IMR-90 (cell line): ENCODE measurements at regions not wholly inside any gene's neighbourhood (a gene's known extent, or its start where the extent isn't known, plus 50 kb on each side); places are given as distances from the start of the nearest gene placed in this dataset.

Experiments
- ATAC-seq: fragments of 200-7000 bp; cut with Tn5 transposase; 2 replicates; pipeline ENCODE4 v1.9.1; 2020; ENCODE audit warnings: low read depth, mild to moderate bottlenecking, moderate library complexity
- BruUV-seq: library from RNA; stranded (reverse); fragments of 400-500 nt; replicated peaks from 2 replicates; lab custom pipeline; 2021; lab: Mats Ljungman, UMichigan
- CTCF ChIA-PET: fragments of 300-600 bp; formaldehyde crosslinking; extraction: SDS; loops from one replicate; lab custom pipeline; 2021; ENCODE audit warnings: antibody characterized with exemption; lab: Yijun Ruan, JAX
- POLR2A ChIA-PET: fragments of 300-600 bp; sonication (Branson Sonifier 250); formaldehyde crosslinking; loops from one replicate; lab custom pipeline; 2022; ENCODE audit warnings: antibody characterized with exemption; ENCODE audit not compliant: unreplicated experiment; lab: Charles Lee
- DNase-seq: peaks from one replicate; pipeline ENCODE4 v3.0.0; 2013
- H2AFZ ChIP-seq: replicated peaks from 2 replicates; pipeline ENCODE3; 2013; ENCODE audit warnings: low read length, mild to moderate bottlenecking; ENCODE audit not compliant: poor library complexity
- H2AK5ac ChIP-seq: 2 replicates; pipeline ENCODE4 v1.6.1; 2013; ENCODE audit warnings: low read depth, low read length, inconsistent platforms
- H2AK9ac ChIP-seq: replicated peaks from 2 replicates; pipeline ENCODE3; 2013; ENCODE audit warnings: mild to moderate bottlenecking, low read depth, low read length, moderate library complexity; ENCODE audit not compliant: poor library complexity
- H2BK120ac ChIP-seq: 2 replicates; pipeline ENCODE4 v1.6.1; 2013; ENCODE audit warnings: low read depth, low read length, inconsistent platforms
- H2BK15ac ChIP-seq: 3 replicates; pipeline ENCODE4 v1.6.1; 2013; ENCODE audit warnings: low read depth, low read length, inconsistent platforms
- H2BK20ac ChIP-seq: 2 replicates; pipeline ENCODE4 v1.6.1; 2013; ENCODE audit warnings: low read depth, mild to moderate bottlenecking, inconsistent platforms, low read length, moderate library complexity
- H2BK5ac ChIP-seq: 2 replicates; pipeline ENCODE4 v1.6.1; 2013; ENCODE audit warnings: mild to moderate bottlenecking, low read depth, low read length, inconsistent platforms; ENCODE audit not compliant: poor library complexity, severe bottlenecking
- H3K14ac ChIP-seq: replicated peaks from 2 replicates; pipeline ENCODE4 v1.6.1; 2013; ENCODE audit warnings: low read depth, low read length, inconsistent platforms
- H3K18ac ChIP-seq: 2 replicates; pipeline ENCODE4 v1.6.1; 2013; ENCODE audit warnings: low read depth, low read length, control low read depth
- H3K23ac ChIP-seq: 2 replicates; pipeline ENCODE4 v1.6.1; 2013; ENCODE audit warnings: low read depth, low read length, inconsistent platforms
- H3K27ac ChIP-seq: 2 replicates; pipeline ENCODE4 v1.5.1; 2013; ENCODE audit warnings: mild to moderate bottlenecking, control low read depth, low read length; ENCODE audit not compliant: insufficient read depth
- H3K27me3 ChIP-seq: 2 replicates; pipeline ENCODE4 v1.6.1; 2013; ENCODE audit warnings: low read length; ENCODE audit not compliant: control insufficient read depth, insufficient read depth
- H3K36me3 ChIP-seq: 2 replicates; pipeline ENCODE4 v1.6.1; 2013; ENCODE audit warnings: low read length, mixed read lengths; ENCODE audit not compliant: control insufficient read depth, insufficient read depth
- H3K4ac ChIP-seq: 2 replicates; pipeline ENCODE4 v1.6.1; 2013; ENCODE audit warnings: low read depth, low read length, inconsistent platforms
- H3K4me1 ChIP-seq: 2 replicates; pipeline ENCODE4 v1.6.1; 2013; ENCODE audit warnings: low read length, mixed read lengths; ENCODE audit not compliant: control insufficient read depth, insufficient read depth
- H3K4me2 ChIP-seq: 2 replicates; pipeline ENCODE4 v1.6.1; 2013; ENCODE audit warnings: low read depth, mild to moderate bottlenecking, control low read depth, low read length, moderate library complexity
- H3K4me3 ChIP-seq: 2 replicates; pipeline ENCODE4 v1.5.1; 2013; ENCODE audit warnings: low read depth, mild to moderate bottlenecking, control low read depth, low read length, moderate library complexity; ENCODE audit not compliant: insufficient read depth
- H3K56ac ChIP-seq: 2 replicates; pipeline ENCODE4 v1.6.1; 2013; ENCODE audit warnings: low read length, inconsistent platforms; ENCODE audit not compliant: insufficient read depth; ENCODE audit errors: extremely low read depth
- H3K79me1 ChIP-seq, 2 experiments: 2 replicates each; pipeline ENCODE4 v1.6.1; 2013; ENCODE audit warnings: low read length in 2 of 2, inconsistent platforms in 1 of 2, low read depth in 1 of 2
- H3K9ac ChIP-seq: 2 replicates; pipeline ENCODE4 v1.6.1; 2013; ENCODE audit warnings: low read depth, low read length, control low read depth
- H3K9me1 ChIP-seq: 2 replicates; pipeline ENCODE4 v1.6.1; 2013; ENCODE audit warnings: low read length, inconsistent platforms; ENCODE audit not compliant: insufficient read depth
- H3K9me3 ChIP-seq: 2 replicates; pipeline ENCODE4 v1.6.1; 2013; ENCODE audit warnings: low read length; ENCODE audit not compliant: control insufficient read depth, insufficient read depth
- H4K20me1 ChIP-seq: 2 replicates; pipeline ENCODE4 v1.6.1; 2013; ENCODE audit warnings: low read length, inconsistent platforms; ENCODE audit not compliant: insufficient read depth
- H4K5ac ChIP-seq: 2 replicates; pipeline ENCODE4 v1.6.1; 2013; ENCODE audit warnings: mild to moderate bottlenecking, low read depth, low read length, control low read depth
- H4K8ac ChIP-seq, 2 experiments: 2 replicates each; pipeline ENCODE4 v1.6.1; 2013; ENCODE audit warnings: low read depth in 2 of 2, low read length in 2 of 2, control low read depth in 1 of 2, inconsistent platforms in 1 of 2
- H4K91ac ChIP-seq: 2 replicates; pipeline ENCODE4 v1.6.1; 2013; ENCODE audit warnings: low read depth, low read length, inconsistent platforms; ENCODE audit not compliant: insufficient read depth
- BHLHE40 ChIP-seq: fragments of 150-350 bp; IDR thresholded peaks from 2 replicates; pipeline ENCODE4 v1.6.1; 2016; ENCODE audit warnings: mild to moderate bottlenecking, low read depth, low read length
- CHD1 ChIP-seq: IDR thresholded peaks from 2 replicates; pipeline ENCODE4 v1.6.1; 2012; ENCODE audit warnings: low read depth, low read length, improper control_type of control experiment
- FOS ChIP-seq: fragments of 150-350 bp; IDR thresholded peaks from 2 replicates; pipeline ENCODE4 v1.6.1; 2016; ENCODE audit warnings: low read depth, low read length
- MAFK ChIP-seq: IDR thresholded peaks from 2 replicates; pipeline ENCODE4 v1.6.1; 2012; ENCODE audit warnings: low read depth, low read length, improper control_type of control experiment
- MAZ ChIP-seq: IDR thresholded peaks from 2 replicates; pipeline ENCODE4 v1.6.1; 2012; ENCODE audit warnings: low read depth, mild to moderate bottlenecking, low read length, improper control_type of control experiment, moderate library complexity, borderline replicate concordance
- MXI1 ChIP-seq: IDR thresholded peaks from 2 replicates; pipeline ENCODE4 v1.6.1; 2012; ENCODE audit warnings: low read depth, mild to moderate bottlenecking, low read length, moderate library complexity, borderline replicate concordance
- NFE2L2 ChIP-seq: fragments of 150-350 bp; IDR thresholded peaks from 2 replicates; pipeline ENCODE4 v1.6.1; 2016; ENCODE audit warnings: low read depth, mild to moderate bottlenecking, low read length
- RAD21 ChIP-seq: IDR thresholded peaks from 2 replicates; pipeline ENCODE4 v1.6.1; 2012; ENCODE audit warnings: low read length, improper control_type of control experiment
- RFX5 ChIP-seq: IDR thresholded peaks from 2 replicates; pipeline ENCODE4 v1.8.0; 2012; ENCODE audit warnings: low read depth, mild to moderate bottlenecking, low read length, moderate library complexity
- SMC3 ChIP-seq: fragments of 150-350 bp; IDR thresholded peaks from 2 replicates; pipeline ENCODE4 v1.6.1; 2016; ENCODE audit warnings: low read depth, mild to moderate bottlenecking, antibody characterized with exemption, low read length, moderate library complexity
- WGBS, 2 experiments: methylation state at CpG; one replicate each; pipeline versions ENCODE4 v1.1.5 to v1.1.7; 2013; ENCODE audit warnings: missing lambda C conversion rate in 2 of 2; ENCODE audit not compliant: insufficient read length in 1 of 2; ENCODE audit errors: extremely low coverage in 2 of 2; 5-methylcytosine and 5-hydroxymethylcytosine counted together
- dilution Hi-C: fragments of 300-500 bp; cut with HindIII; formaldehyde crosslinking; loops from one replicate; pipeline ENCODE4 v1.14.3; 2018; ENCODE audit warnings: low sequenced_read_pairs; ENCODE audit not compliant: unreplicated experiment
- in situ Hi-C: fragments of 300-500 bp; cut with MboI; formaldehyde crosslinking; loops from 3 replicates; pipeline ENCODE4 v1.14.3; 2019; ENCODE audit warnings: low sequenced_read_pairs, inconsistent platforms, mixed read lengths
- intact Hi-C: fragments of 100-400 bp; cut with micrococcal nuclease; formaldehyde crosslinking; loops from 2 replicates; pipeline ENCODE4 v1.10.0; 2022
- TF ChIP-seq, protein P1 (sequence below): fragments of 150-350 bp; IDR thresholded peaks from 2 replicates; pipeline ENCODE4 v1.6.1; 2017; ENCODE audit warnings: mild to moderate bottlenecking, antibody characterized with exemption, low read length, low read depth
- TF ChIP-seq, protein P2 (sequence below): conservative IDR thresholded peaks from 2 replicates; pipeline ENCODE4 v1.5.1; 2012; ENCODE audit warnings: mild to moderate bottlenecking, low read depth, low read length, improper control_type of control experiment
- TF ChIP-seq, protein P3 (sequence below): fragments of 150-350 bp; IDR thresholded peaks from 2 replicates; pipeline ENCODE4 v1.6.1; 2016; ENCODE audit warnings: low read depth, mild to moderate bottlenecking, low read length, moderate library complexity, borderline replicate concordance

DNA sequence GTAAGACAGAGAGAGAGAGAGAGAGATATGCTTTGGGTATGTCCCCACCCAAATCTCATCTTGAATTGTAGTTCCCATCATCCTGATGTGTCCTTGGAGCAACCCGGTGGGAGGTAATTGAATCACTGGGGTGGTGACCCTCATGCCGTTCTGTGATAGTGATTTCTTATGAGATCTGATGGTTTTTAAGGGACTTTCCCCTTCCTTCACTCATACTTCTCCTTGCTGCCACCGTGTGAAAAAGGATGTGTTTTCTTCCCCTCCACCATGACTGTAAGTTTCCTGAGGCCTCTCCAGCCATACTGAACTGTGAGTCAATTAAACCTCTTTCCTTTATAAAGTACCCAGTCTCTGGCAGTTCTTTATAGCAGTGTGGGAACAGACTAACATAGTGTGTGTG is 60.3 kb downstream of the EOMES start:
- Histone ChIP-seq H3K9me1 (no peaks in the 10 kb centered on the region), H3K9ac (no peak overlapping the region), H3K14ac (no peak overlapping the region), H3K4me1 (peaks cover 4% of the 10 kb centered on the region), H3K56ac (no peak overlapping the region), H4K20me1 (no peaks in the 10 kb centered on the region), H2BK120ac (no peak overlapping the region; the same call in 1 of the 2 replicates), H3K23ac (no peak overlapping the region), H3K4me3 (no peak overlapping the region), H2BK5ac (no peak overlapping the region), H2BK20ac (no peak overlapping the region), H3K79me1 (no peaks in the 10 kb centered on the region), H4K8ac (no peak overlapping the region), H2BK15ac (no peak overlapping the region), H3K4me2 (no peak overlapping the region), H2AK9ac (no peak overlapping the region), H4K91ac (no peak overlapping the region), H3K27ac (no peak overlapping the region), H3K9me3 (no peaks in the 10 kb centered on the region), H4K5ac (no peak overlapping the region), H3K4ac (no peak overlapping the region), H3K18ac (no peak overlapping the region), H2AK5ac (no peak overlapping the region), H2AFZ (no peak overlapping the region), H3K36me3 (no peaks in the 10 kb centered on the region), H3K27me3 (no peaks in the 10 kb centered on the region)
- intact Hi-C loops, result no loop called here
- DNase-seq, result no peak
- in situ Hi-C loops, result no loop called here
- ChIA-PET POLR2A (no interaction called here), CTCF (no interaction called here)
- WGBS, 2 experiments, result no CpG with 5 or more reads among the region's 3 CpGs
- ATAC-seq, result no peak
- TF ChIP-seq, protein P1, sequence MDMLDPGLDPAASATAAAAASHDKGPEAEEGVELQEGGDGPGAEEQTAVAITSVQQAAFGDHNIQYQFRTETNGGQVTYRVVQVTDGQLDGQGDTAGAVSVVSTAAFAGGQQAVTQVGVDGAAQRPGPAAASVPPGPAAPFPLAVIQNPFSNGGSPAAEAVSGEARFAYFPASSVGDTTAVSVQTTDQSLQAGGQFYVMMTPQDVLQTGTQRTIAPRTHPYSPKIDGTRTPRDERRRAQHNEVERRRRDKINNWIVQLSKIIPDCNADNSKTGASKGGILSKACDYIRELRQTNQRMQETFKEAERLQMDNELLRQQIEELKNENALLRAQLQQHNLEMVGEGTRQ, result no peak
- TF ChIP-seq, protein P2, sequence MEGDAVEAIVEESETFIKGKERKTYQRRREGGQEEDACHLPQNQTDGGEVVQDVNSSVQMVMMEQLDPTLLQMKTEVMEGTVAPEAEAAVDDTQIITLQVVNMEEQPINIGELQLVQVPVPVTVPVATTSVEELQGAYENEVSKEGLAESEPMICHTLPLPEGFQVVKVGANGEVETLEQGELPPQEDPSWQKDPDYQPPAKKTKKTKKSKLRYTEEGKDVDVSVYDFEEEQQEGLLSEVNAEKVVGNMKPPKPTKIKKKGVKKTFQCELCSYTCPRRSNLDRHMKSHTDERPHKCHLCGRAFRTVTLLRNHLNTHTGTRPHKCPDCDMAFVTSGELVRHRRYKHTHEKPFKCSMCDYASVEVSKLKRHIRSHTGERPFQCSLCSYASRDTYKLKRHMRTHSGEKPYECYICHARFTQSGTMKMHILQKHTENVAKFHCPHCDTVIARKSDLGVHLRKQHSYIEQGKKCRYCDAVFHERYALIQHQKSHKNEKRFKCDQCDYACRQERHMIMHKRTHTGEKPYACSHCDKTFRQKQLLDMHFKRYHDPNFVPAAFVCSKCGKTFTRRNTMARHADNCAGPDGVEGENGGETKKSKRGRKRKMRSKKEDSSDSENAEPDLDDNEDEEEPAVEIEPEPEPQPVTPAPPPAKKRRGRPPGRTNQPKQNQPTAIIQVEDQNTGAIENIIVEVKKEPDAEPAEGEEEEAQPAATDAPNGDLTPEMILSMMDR, result no peak
- TF ChIP-seq FOS, result no peak
- no peak for TF ChIP-seq NFE2L2
- TF ChIP-seq, protein P3, sequence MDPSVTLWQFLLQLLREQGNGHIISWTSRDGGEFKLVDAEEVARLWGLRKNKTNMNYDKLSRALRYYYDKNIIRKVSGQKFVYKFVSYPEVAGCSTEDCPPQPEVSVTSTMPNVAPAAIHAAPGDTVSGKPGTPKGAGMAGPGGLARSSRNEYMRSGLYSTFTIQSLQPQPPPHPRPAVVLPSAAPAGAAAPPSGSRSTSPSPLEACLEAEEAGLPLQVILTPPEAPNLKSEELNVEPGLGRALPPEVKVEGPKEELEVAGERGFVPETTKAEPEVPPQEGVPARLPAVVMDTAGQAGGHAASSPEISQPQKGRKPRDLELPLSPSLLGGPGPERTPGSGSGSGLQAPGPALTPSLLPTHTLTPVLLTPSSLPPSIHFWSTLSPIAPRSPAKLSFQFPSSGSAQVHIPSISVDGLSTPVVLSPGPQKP, result no peak
- TF ChIP-seq SMC3, result no peak
- no peak for TF ChIP-seq RFX5
- TF ChIP-seq MAZ, result no peak
- no peak for TF ChIP-seq MAFK
- no peak for TF ChIP-seq RAD21
- no peak for TF ChIP-seq MXI1
- no peak for TF ChIP-seq BHLHE40
- TF ChIP-seq CHD1, result no peak
- no TSS peak for BruUV-seq
- dilution Hi-C loops, result no loop called here
